Thyroid gland (tissue), 4 donors: ENCODE measurements at regions not wholly inside any gene's neighbourhood (a gene's known extent, or its start where the extent isn't known, plus 50 kb on each side); places are given as distances from the start of the nearest gene placed in this dataset.
A peak's percentile ranks its signal among the peaks of the same experiment; 100 is the strongest.
"Not testable (repeated sequence)": the region's sequence is repeated elsewhere in the genome, so short reads cannot be mapped to it uniquely, and the experiment has no call there.

Experiments used
- DNase-seq, 2 donors: peaks; one replicate each; pipeline ENCODE4 v3.0.0-alpha.2; 2019
- H3K27ac ChIP-seq, 3 donors: fragments of 200-600 bp; sonication (generic); 1 replicate in 2 of 3; 2 replicates in 1 of 3; pipeline ENCODE4 v1.5.1; 2016 to 2019; ENCODE audit warnings: mild to moderate bottlenecking in 1 of 3, moderate library complexity in 1 of 3
- H3K27me3 ChIP-seq: fragments of 200-600 bp; sonication (generic); one replicate; pipeline ENCODE4 v1.5.1; 2019
- H3K36me3 ChIP-seq, 2 donors: fragments of 200-600 bp; sonication (generic); one replicate each; pipeline ENCODE4 v1.5.1; 2016 to 2019
- H3K4me1 ChIP-seq, 2 donors: fragments of 200-600 bp; sonication (generic); one replicate each; pipeline ENCODE4 v1.5.1; 2017 to 2019
- H3K4me3 ChIP-seq, 3 donors: fragments of 200-600 bp; sonication (generic); replicated peaks in 1 of 3; 1 replicate in 2 of 3; 2 replicates in 1 of 3; pipeline ENCODE4 v1.5.1; 2016; ENCODE audit warnings: mild to moderate bottlenecking in 1 of 3
- H3K9me3 ChIP-seq: fragments of 200-600 bp; sonication (generic); one replicate; pipeline ENCODE4 v1.5.1; 2017
- POLR2A ChIP-seq, 2 donors: fragments of 450-650 bp; IDR thresholded peaks; one replicate each; pipeline ENCODE4 v1.6.1; 2017; ENCODE audit warnings: antibody characterized with exemption in 2 of 2, mild to moderate bottlenecking in 2 of 2, moderate library complexity in 1 of 2
- WGBS, 2 donors: methylation state at CpG; one replicate each; pipeline ENCODE4 v1.1.5; 2017; 5-methylcytosine and 5-hydroxymethylcytosine counted together
- intact Hi-C: fragments of 100-400 bp; cut with DNase I; formaldehyde crosslinking; loops from one replicate; pipeline ENCODE4 v1.15.1; 2023
- TF ChIP-seq, protein P1 (sequence below), 6 experiments: fragments of 200-600 bp in 3 of 6; fragments of 450-650 bp in 3 of 6; sonication (generic) in 3 of 6; IDR thresholded peaks; one replicate each; pipeline ENCODE4 v1.5.1; 2016 to 2019; ENCODE audit warnings: antibody characterized with exemption in 6 of 6, mild to moderate bottlenecking in 2 of 6, inconsistent platforms in 1 of 6, moderate library complexity in 1 of 6

DNA sequence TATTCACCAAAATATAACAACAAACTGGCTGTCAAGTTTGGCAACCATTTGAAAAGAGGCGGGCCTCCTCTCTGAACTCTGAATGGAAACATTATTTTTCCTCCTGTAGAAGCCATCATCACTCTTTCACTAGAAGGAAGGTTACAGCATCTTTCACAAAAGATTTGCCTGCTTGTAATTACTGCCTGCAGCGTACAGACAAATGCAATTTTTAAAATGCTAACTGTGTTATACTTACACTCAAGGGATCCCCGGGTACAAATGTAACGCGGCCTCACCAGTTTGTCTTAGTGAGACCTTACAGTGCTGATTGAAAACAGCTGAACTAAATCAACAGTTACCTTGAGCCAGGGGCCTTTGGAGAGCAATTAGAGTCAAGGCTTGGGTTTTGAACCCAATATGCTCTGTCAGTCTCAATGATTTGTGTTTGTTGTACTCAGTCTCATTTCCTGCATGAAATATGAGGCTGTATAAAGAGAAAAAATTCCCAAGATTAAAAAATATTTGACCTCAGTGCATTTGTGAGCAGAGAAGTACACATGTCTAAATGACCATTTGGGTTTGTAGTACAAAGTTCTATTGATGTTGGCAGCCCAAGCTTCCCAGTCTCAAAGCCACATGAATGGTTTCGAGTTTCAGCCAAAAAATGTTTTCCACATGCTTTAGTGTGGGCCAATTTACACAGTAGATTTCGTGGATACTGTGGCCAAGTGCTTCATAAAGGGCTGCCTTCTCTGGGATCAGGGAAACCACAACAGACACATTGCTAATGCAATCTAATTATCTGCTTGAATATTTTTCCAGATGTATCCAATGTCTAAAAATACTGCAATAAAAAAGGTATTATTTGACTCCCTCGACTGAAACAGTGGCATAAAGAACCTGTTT lies 500.0 kb downstream of the SPATA31D1 start:
- Histone ChIP-seq H3K36me3 (no peaks in the 10 kb centered on the region), H3K9me3 (no peaks in the 10 kb centered on the region), H3K27me3 (no peaks in the 10 kb centered on the region), H3K4me1 (peaks cover 17 to 23% of the 10 kb centered on the region in 2 donors), H3K27ac (peak overlapping the region; percentile 10 to 79 (median 15)), H3K4me3 (no peak overlapping the region)
- intact Hi-C loops = no loop called here
- WGBS, 2 donors = 44 to 48% methylated on average over 8 of the region's 8 CpGs
- DNase-seq = peak in 1 of 2 donors; percentile 16
- TF ChIP-seq, protein P1, sequence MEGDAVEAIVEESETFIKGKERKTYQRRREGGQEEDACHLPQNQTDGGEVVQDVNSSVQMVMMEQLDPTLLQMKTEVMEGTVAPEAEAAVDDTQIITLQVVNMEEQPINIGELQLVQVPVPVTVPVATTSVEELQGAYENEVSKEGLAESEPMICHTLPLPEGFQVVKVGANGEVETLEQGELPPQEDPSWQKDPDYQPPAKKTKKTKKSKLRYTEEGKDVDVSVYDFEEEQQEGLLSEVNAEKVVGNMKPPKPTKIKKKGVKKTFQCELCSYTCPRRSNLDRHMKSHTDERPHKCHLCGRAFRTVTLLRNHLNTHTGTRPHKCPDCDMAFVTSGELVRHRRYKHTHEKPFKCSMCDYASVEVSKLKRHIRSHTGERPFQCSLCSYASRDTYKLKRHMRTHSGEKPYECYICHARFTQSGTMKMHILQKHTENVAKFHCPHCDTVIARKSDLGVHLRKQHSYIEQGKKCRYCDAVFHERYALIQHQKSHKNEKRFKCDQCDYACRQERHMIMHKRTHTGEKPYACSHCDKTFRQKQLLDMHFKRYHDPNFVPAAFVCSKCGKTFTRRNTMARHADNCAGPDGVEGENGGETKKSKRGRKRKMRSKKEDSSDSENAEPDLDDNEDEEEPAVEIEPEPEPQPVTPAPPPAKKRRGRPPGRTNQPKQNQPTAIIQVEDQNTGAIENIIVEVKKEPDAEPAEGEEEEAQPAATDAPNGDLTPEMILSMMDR (IDR thresholded peaks at IDR 0.05) = no peak
- no peak for TF ChIP-seq POLR2A (IDR thresholded peaks at IDR 0.05)

GRCh38 chr9:82489201-82489821 lies 500.7 kb downstream of the SPATA31D1 start:
- Histone ChIP-seq H3K27me3 (no peaks in the 10 kb centered on the region), H3K27ac (peak overlapping the region; percentile 10 to 79 (median 15)), H3K36me3 (no peaks in the 10 kb centered on the region), H3K4me1 (peaks cover 17 to 23% of the 10 kb centered on the region in 2 donors), H3K9me3 (no peaks in the 10 kb centered on the region), H3K4me3 (no peak overlapping the region)
- 46 to 52% methylated on average over 5 of the region's 5 CpGs for WGBS, 2 donors
- DNase-seq = peak in 1 of 2 donors; percentile 9
- TF ChIP-seq POLR2A (IDR thresholded peaks at IDR 0.05) = no peak
- TF ChIP-seq, protein P1 (IDR thresholded peaks at IDR 0.05) = no peak
- intact Hi-C loops = no loop called here

GRCh38 chr9:82490019-82490499 lies 501.5 kb downstream of the SPATA31D1 start:
- Histone ChIP-seq H3K36me3 (no peaks in the 10 kb centered on the region), H3K4me3 (no peak overlapping the region), H3K27ac (peak overlapping the region in 2 of 3 donors; percentile 15 to 79), H3K4me1 (peaks cover 17 to 23% of the 10 kb centered on the region in 2 donors), H3K27me3 (no peaks in the 10 kb centered on the region), H3K9me3 (no peaks in the 10 kb centered on the region)
- whole genome bisulfite sequencing, 2 donors = 40 to 64% methylated on average over 4 of the region's 4 CpGs
- intact Hi-C loops = no loop called here
- no peak for DNase-seq
- no peak for TF ChIP-seq POLR2A (IDR thresholded peaks at IDR 0.05)
- TF ChIP-seq, protein P1 (IDR thresholded peaks at IDR 0.05) = no peak

DNA sequence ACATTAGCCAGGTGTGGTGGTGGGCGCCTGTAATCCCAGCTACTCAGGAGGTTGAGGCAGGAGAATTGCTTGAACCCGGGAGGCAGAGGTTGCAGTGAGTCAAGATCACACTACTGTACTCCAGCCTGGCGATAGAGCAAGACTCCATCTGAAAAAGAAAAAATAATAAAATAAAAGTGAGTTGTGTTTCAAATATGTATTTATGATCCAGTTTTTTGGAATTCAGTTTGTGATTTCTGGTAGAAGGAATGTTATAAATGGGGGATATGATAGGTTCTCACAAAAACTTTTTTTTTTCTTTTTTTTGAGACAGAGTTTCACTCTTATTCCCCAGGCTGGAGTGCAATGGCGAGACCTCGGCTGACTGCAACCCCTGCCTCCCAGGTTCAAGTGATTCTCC lies 502.2 kb downstream of the SPATA31D1 start:
- DNase-seq, H3K4me3 ChIP-seq, H3K27ac ChIP-seq, H3K9me3 ChIP-seq, intact Hi-C loops, H3K36me3 ChIP-seq, H3K27me3 ChIP-seq: not testable (repeated sequence)
- peaks cover 17 to 23% of the 10 kb centered on the region in 2 donors for H3K4me1 ChIP-seq
- 89 to 95% methylated on average over 5 of the region's 5 CpGs for WGBS, 2 donors

DNA sequence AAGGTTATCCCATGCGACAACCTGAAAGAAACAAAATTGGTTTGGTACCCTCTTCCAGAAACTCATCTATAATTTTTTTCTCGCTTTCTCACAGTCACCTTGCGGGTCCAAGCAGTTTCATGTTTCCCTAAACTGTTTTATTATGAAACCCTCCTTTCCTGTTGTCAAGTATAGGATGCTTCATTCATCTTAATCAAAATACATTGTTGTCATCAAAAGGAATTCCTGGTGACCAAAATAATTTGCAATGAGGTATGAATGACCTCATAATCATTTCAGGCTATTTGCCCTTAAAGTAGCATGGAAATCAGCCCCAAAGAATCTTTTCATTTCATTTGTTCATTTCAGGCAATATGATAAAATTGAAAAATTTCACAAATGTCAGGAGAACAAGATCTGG lies 503.0 kb downstream of the SPATA31D1 start:
- no peak overlapping the region for H3K4me3 ChIP-seq
- no peaks in the 10 kb centered on the region for H3K36me3 ChIP-seq
- H3K4me1 ChIP-seq = peaks cover 17 to 23% of the 10 kb centered on the region in 2 donors
- 96 to 98% methylated on average over 3 of the region's 3 CpGs for WGBS, 2 donors
- TF ChIP-seq, protein P1 (IDR thresholded peaks at IDR 0.05) = no peak
- no peak for TF ChIP-seq POLR2A (IDR thresholded peaks at IDR 0.05)
- no peak overlapping the region for H3K27ac ChIP-seq
- no peaks in the 10 kb centered on the region for H3K9me3 ChIP-seq
- no peaks in the 10 kb centered on the region for H3K27me3 ChIP-seq
- no peak for DNase-seq
- intact Hi-C loops = no loop called here
